BJ (cell line): ENCODE measurements at regions not wholly inside any gene's neighbourhood (a gene's known extent, or its start where the extent isn't known, plus 50 kb on each side); places are given as distances from the start of the nearest gene placed in this dataset.

ENCODE experiments used
- CTCF ChIA-PET: fragments of 350-600 bp; formaldehyde crosslinking; extraction: SDS; loops from one replicate; lab custom pipeline; 2021; ENCODE audit warnings: antibody characterized with exemption, inconsistent platforms; lab: Yijun Ruan, JAX
- POLR2A ChIA-PET: fragments of 300-600 bp; sonication (Branson Sonifier 250); formaldehyde crosslinking; extraction: SDS; loops from one replicate; lab custom pipeline; 2021; ENCODE audit warnings: antibody characterized with exemption; lab: Charles Lee
- DNase-seq: peaks from one replicate; pipeline ENCODE4 v3.0.0-alpha.2; 2011; ENCODE audit warnings: low read depth
- H3K27me3 ChIP-seq: 2 replicates; pipeline ENCODE4 v1.6.0; 2011; ENCODE audit warnings: low read length; ENCODE audit not compliant: control insufficient read depth, insufficient read depth
- H3K36me3 ChIP-seq: 2 replicates; pipeline ENCODE4 v1.5.1; 2011; ENCODE audit warnings: low read length; ENCODE audit not compliant: control insufficient read depth, insufficient read depth
- H3K4me3 ChIP-seq: 2 replicates; pipeline ENCODE4 v1.5.1; 2011; ENCODE audit warnings: low read depth, mild to moderate bottlenecking, control low read depth, low read length
- TF ChIP-seq, protein P1 (sequence below): IDR thresholded peaks from 2 replicates; pipeline ENCODE4 v1.5.1; 2011; ENCODE audit warnings: low read depth, mild to moderate bottlenecking, control low read depth, inconsistent platforms, low read length, moderate library complexity; ENCODE audit not compliant: insufficient read depth

DNA sequence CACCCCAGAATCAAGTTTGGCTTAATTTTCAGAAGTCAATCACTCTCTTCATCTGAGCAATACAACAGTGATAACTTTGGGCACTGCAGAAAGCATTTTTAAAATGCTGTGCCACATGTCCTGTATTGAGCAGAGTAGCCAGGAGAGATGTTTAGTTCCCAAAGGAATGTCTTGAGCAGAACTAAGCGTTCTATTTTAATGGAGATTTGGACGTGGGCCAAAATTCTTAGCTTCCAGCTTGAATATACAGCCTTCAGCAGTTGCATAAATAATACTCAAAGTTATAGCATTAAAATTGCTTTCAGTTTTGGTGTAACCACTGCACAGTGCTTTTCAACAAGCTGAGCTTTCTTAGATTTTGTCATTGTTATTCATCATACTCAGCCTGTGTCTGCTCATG, 679.2 kb downstream of the NLGN4X start:
- POLR2A ChIA-PET = no interaction called here

DNA sequence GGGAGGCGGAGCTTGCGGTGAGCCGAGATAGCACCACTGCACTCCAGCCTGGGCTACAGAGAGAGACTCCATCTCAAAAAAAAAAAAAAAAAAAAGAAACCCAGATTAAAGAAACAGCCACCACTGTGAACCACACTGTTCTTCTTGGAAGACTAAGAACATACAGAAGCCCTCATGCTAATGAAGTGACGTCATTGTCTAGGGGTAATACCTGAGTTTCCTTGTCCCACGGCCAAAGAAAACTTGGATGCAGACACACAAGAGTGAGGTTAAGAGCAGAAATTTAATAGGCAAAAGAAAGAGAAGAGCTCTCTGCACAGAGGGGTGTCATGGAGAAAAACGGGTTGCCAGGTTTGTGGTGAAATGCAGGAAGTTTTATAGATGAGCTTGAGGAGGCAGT, 691.6 kb downstream of the NLGN4X start:
- ChIA-PET CTCF (no interaction called here), POLR2A (no interaction called here)
- Histone ChIP-seq H3K4me3 (no peak overlapping the region), H3K27me3 (no peaks in the 10 kb centered on the region), H3K36me3 (no peaks in the 10 kb centered on the region)
- TF ChIP-seq, protein P1, sequence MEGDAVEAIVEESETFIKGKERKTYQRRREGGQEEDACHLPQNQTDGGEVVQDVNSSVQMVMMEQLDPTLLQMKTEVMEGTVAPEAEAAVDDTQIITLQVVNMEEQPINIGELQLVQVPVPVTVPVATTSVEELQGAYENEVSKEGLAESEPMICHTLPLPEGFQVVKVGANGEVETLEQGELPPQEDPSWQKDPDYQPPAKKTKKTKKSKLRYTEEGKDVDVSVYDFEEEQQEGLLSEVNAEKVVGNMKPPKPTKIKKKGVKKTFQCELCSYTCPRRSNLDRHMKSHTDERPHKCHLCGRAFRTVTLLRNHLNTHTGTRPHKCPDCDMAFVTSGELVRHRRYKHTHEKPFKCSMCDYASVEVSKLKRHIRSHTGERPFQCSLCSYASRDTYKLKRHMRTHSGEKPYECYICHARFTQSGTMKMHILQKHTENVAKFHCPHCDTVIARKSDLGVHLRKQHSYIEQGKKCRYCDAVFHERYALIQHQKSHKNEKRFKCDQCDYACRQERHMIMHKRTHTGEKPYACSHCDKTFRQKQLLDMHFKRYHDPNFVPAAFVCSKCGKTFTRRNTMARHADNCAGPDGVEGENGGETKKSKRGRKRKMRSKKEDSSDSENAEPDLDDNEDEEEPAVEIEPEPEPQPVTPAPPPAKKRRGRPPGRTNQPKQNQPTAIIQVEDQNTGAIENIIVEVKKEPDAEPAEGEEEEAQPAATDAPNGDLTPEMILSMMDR = no peak
- no peak for DNase-seq

More for the DNA sequence above, 679.2 kb downstream of the NLGN4X start:
- H3K4me3 ChIP-seq = no peak overlapping the region
- no peaks in the 10 kb centered on the region for H3K27me3 ChIP-seq
- CTCF ChIA-PET = no interaction called here
- no peak for DNase-seq
- TF ChIP-seq, protein P1 = no peak
- H3K36me3 ChIP-seq = no peaks in the 10 kb centered on the region

DNA sequence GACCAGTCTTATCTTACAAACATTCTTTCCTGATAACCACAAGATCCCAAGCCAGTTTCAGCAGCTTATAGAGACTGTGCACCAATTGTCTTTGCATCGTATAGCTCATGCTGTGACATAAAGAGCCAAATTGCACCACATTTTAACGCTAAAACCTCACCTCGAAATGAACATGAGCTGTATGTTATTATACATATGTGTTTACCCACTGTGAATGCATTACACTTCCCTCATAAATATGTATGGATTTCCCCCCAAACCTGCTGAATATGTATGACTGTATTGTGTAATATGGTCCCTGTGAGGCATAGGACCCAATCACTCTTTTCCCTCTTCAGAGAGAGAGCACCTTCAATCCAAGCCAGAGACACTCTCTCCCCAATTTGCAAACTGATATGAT, 692.4 kb downstream of the NLGN4X start:
- TF ChIP-seq, protein P1 = no peak
- ChIA-PET CTCF (no interaction called here), POLR2A (no interaction called here)
- Histone ChIP-seq H3K36me3 (no peaks in the 10 kb centered on the region), H3K27me3 (no peaks in the 10 kb centered on the region), H3K4me3 (no peak overlapping the region)
- no peak for DNase-seq

DNA sequence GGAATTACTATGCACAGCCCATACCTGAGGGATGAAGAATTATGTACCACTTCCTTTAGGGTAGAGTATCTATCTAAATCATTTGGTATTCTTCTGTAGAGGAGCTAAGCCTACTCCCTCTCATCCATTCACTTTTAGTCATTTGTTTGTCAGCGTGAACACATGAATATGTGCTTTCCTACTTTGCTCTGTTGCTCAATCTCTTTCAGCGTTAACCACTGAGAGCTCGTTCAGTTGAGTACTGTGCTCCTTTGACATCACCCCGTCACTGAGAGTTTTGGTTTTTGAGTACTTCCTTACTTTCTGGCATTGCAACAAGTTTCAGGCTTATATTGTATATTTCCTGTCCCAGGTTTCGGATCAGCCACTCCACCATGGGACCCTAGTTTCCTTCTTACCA, 700.6 kb downstream of the NLGN4X start:
- TF ChIP-seq, protein P1 = no peak
- Histone ChIP-seq H3K27me3 (no peaks in the 10 kb centered on the region), H3K36me3 (no peaks in the 10 kb centered on the region), H3K4me3 (no peak overlapping the region)
- ChIA-PET CTCF (no interaction called here), POLR2A (no interaction called here)
- DNase-seq = no peak

DNA sequence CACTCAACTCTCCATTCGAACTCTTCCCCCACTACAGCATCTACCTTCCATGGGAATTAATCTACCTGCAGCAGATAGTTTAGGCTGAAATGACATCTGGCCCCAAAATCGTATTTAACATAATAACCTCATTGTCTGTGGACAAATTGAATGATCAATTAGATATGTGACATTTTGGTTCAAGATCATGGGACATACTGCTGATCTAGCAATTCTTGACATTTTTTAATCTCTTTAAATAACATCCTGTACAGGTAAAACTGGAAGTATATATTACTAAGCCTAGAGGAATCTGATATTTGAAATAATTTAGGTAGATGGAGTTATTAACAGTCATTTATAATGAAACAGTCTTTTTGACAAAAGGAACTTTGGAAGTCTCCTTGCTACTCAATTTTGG, 702.5 kb downstream of the NLGN4X start:
- H3K4me3 ChIP-seq = no peak overlapping the region
- H3K27me3 ChIP-seq = no peaks in the 10 kb centered on the region
- ChIA-PET CTCF (interaction anchor here (0.7 kb wide), 1 partner anchor 142 kb away, joined by 3 read pairs; no protein-coding TSS in a partner anchor), POLR2A (no interaction called here)
- TF ChIP-seq, protein P1 = no peak
- H3K36me3 ChIP-seq = no peaks in the 10 kb centered on the region
- DNase-seq = no peak
